KMS-11 (cell line): ENCODE measurements at regions not wholly inside any gene's neighbourhood (a gene's known extent, or its start where the extent isn't known, plus 50 kb on each side); places are given as distances from the start of the nearest gene placed in this dataset.
"Not testable (repeated sequence)": the region's sequence is repeated elsewhere in the genome, so short reads cannot be mapped to it uniquely, and the experiment has no call there.

Source experiments
- H2AFZ ChIP-seq: fragments of 200-600 bp; sonication (generic); 2 replicates; pipeline ENCODE4 v1.6.1; 2016; ENCODE audit warnings: antibody characterized with exemption, mixed run types, low read depth
- H3K27ac ChIP-seq: fragments of 200-600 bp; sonication (generic); 2 replicates; pipeline ENCODE4 v1.6.1; 2016; ENCODE audit warnings: mild to moderate bottlenecking, mixed run types
- H3K27me3 ChIP-seq: fragments of 200-600 bp; sonication (generic); 2 replicates; pipeline ENCODE4 v1.6.1; 2017; ENCODE audit warnings: mild to moderate bottlenecking, low read depth, mixed run types, moderate library complexity; ENCODE audit not compliant: insufficient read depth
- H3K36me3 ChIP-seq: fragments of 200-600 bp; sonication (generic); 2 replicates; pipeline ENCODE4 v1.6.1; 2017; ENCODE audit warnings: mild to moderate bottlenecking, mixed run types; ENCODE audit not compliant: insufficient read depth
- H3K4me1 ChIP-seq: fragments of 200-600 bp; sonication (generic); 2 replicates; pipeline ENCODE4 v1.6.1; 2016; ENCODE audit warnings: mild to moderate bottlenecking, low read depth, mixed run types; ENCODE audit not compliant: poor library complexity, severe bottlenecking
- H3K4me2 ChIP-seq: fragments of 200-600 bp; sonication (generic); 2 replicates; pipeline ENCODE4 v1.7.0; 2016; ENCODE audit warnings: mild to moderate bottlenecking, mixed run types
- H3K4me3 ChIP-seq: fragments of 200-600 bp; sonication (generic); IDR thresholded peaks from 2 replicates; pipeline ENCODE4 v1.6.1; 2017; ENCODE audit warnings: low read depth, low read length, mixed read lengths; ENCODE audit not compliant: insufficient read depth
- H3K79me2 ChIP-seq: fragments of 200-600 bp; sonication (generic); 2 replicates; pipeline ENCODE4 v1.6.1; 2016; ENCODE audit warnings: low read depth, mixed run types; ENCODE audit not compliant: insufficient read depth
- H3K9ac ChIP-seq: fragments of 200-600 bp; sonication (generic); 2 replicates; pipeline ENCODE4 v1.6.1; 2016; ENCODE audit warnings: mild to moderate bottlenecking, mixed run types
- H4K20me1 ChIP-seq: fragments of 200-600 bp; sonication (generic); 2 replicates; pipeline ENCODE4 v1.6.1; 2016; ENCODE audit warnings: mild to moderate bottlenecking, mixed run types; ENCODE audit not compliant: insufficient read depth
- TF ChIP-seq, protein P1 (sequence below): fragments of 200-600 bp; sonication (generic); conservative IDR thresholded peaks from 2 replicates; pipeline ENCODE4 v1.6.1; 2017; ENCODE audit warnings: low read depth, mild to moderate bottlenecking, antibody characterized with exemption, low read length, moderate library complexity, mixed read lengths

DNA sequence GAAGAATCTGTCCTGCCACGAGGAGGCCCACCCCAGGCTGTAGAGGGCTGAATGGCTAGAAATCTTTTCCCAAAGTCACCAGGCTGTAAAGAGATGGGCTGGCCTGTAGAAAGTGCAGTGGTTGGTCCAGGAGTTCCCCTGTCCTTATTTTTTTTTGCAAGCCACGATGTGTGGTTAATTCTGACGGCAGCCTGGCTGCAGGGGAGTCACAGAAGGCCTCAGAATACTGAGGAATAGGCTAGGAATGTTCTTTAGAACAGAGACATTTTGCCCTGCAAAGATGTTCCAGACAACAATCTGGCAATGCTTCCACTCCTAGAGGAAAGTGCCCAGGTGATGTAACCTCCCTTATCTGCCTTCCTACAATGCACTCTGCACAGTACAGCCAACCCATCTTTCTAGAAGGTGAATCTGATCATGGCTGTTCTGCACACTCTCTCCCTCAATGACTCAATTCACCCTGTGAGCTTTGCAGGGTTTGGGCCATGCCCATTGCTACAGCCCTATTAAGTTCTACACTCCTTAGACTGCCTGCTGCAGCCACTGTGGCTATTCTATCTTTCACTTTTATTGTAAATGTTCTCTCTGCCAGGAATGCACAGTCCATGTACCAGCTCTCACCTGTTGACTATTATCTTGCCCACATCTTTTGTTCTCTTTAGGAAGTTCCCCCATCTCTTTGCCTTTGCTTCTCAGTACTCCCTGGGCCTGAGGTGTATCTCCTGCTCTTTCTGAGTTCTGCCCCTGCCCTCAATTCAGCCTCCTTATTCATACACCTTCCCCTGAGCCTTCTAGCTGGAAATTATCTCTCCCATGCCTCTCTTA lies 377.8 kb upstream of the CLINT1 start:
- no peaks in the 10 kb centered on the region for H4K20me1 ChIP-seq
- TF ChIP-seq, protein P1, sequence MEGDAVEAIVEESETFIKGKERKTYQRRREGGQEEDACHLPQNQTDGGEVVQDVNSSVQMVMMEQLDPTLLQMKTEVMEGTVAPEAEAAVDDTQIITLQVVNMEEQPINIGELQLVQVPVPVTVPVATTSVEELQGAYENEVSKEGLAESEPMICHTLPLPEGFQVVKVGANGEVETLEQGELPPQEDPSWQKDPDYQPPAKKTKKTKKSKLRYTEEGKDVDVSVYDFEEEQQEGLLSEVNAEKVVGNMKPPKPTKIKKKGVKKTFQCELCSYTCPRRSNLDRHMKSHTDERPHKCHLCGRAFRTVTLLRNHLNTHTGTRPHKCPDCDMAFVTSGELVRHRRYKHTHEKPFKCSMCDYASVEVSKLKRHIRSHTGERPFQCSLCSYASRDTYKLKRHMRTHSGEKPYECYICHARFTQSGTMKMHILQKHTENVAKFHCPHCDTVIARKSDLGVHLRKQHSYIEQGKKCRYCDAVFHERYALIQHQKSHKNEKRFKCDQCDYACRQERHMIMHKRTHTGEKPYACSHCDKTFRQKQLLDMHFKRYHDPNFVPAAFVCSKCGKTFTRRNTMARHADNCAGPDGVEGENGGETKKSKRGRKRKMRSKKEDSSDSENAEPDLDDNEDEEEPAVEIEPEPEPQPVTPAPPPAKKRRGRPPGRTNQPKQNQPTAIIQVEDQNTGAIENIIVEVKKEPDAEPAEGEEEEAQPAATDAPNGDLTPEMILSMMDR = no peak
- no peaks in the 10 kb centered on the region for H3K79me2 ChIP-seq
- no peak overlapping the region for H3K9ac ChIP-seq
- no peaks in the 10 kb centered on the region for H3K36me3 ChIP-seq
- H2AFZ ChIP-seq = no peak overlapping the region
- H3K4me1 ChIP-seq = no peaks in the 10 kb centered on the region
- no peak overlapping the region for H3K27ac ChIP-seq
- no peak overlapping the region for H3K4me2 ChIP-seq
- no peaks in the 10 kb centered on the region for H3K27me3 ChIP-seq
- no peak overlapping the region for H3K4me3 ChIP-seq

- Histone ChIP-seq H3K4me3 (no peak overlapping the region), H3K27me3 (no peaks in the 10 kb centered on the region), H4K20me1 (no peaks in the 10 kb centered on the region), H3K27ac (no peak overlapping the region), H3K79me2 (no peaks in the 10 kb centered on the region), H2AFZ (no peak overlapping the region), H3K4me1 (no peaks in the 10 kb centered on the region), H3K36me3 (no peaks in the 10 kb centered on the region), H3K4me2 (no peak overlapping the region), H3K9ac (no peak overlapping the region)
- TF ChIP-seq, protein P1 = no peak
Measured at GRCh38 chr5:158235159-158235547, 376.2 kb upstream of the CLINT1 start.

DNA sequence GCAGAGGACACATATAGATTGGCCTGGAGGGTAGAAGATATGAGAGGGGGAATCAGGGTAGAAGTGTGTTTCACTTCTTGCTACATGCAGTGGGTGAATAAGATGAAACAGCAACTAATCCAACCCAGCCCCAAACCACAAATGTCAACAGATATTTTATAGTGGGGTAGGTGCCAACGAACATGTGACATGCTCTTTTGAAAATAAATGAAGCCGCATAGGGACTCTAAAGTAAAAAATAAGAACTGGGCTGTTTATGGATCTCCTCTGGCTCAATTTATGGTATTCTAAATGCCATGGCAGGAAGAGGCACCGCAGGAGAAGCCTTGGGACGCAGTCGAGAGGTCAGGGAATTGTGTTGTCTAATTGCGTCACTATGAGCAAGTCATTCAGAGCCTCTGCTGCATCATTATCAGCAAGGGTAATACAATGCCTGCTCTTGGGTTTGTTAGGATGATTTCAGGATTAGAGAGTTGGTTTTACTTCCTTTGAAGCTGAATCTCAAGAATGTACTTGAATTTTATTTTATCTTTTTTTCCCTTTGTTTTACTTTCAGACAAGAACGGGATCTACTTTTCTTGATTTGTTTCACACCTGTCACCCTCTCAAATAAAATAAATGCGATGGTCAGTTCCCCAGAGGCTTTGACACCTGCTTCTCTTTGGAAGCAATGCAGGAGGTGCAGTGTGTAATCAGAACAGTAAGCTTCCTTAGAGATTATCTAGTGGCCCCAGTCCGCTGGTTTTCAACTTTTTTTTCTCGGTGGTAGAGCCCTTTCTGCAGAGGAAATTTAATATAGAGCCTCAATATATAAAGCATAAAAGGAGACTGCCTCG lies 375.6 kb upstream of the CLINT1 start:
- TF ChIP-seq, protein P1 = no peak
- Histone ChIP-seq H4K20me1 (no peaks in the 10 kb centered on the region), H3K36me3 (no peaks in the 10 kb centered on the region), H3K9ac (no peak overlapping the region), H3K27me3 (no peaks in the 10 kb centered on the region), H3K4me2 (no peak overlapping the region), H3K4me3 (no peak overlapping the region), H3K79me2 (no peaks in the 10 kb centered on the region), H3K27ac (no peak overlapping the region), H3K4me1 (no peaks in the 10 kb centered on the region), H2AFZ (no peak overlapping the region)

- Histone ChIP-seq H3K79me2 (no peaks in the 10 kb centered on the region), H3K4me3 (no peak overlapping the region), H3K27ac (no peak overlapping the region), H3K36me3 (no peaks in the 10 kb centered on the region), H2AFZ (no peak overlapping the region), H3K4me2 (no peak overlapping the region), H3K27me3 (no peaks in the 10 kb centered on the region), H4K20me1 (no peaks in the 10 kb centered on the region), H3K4me1 (no peaks in the 10 kb centered on the region), H3K9ac (no peak overlapping the region)
- TF ChIP-seq, protein P1 = no peak
Measured at GRCh38 chr5:158233735-158234322, 374.9 kb upstream of the CLINT1 start.

- not testable (repeated sequence) for H3K4me1 ChIP-seq, H3K4me3 ChIP-seq, H3K79me2 ChIP-seq, H2AFZ ChIP-seq, H3K36me3 ChIP-seq, H3K4me2 ChIP-seq, H4K20me1 ChIP-seq, H3K27ac ChIP-seq, H3K27me3 ChIP-seq, H3K9ac ChIP-seq
Measured at GRCh38 chr5:158227314-158227713, 368.4 kb upstream of the CLINT1 start.
